ENCODE measurements at regions not wholly inside any gene's neighbourhood (a gene's known extent, or its start where the extent isn't known, plus 50 kb on each side); places are given as distances from the start of the nearest gene placed in this dataset.

DNA sequence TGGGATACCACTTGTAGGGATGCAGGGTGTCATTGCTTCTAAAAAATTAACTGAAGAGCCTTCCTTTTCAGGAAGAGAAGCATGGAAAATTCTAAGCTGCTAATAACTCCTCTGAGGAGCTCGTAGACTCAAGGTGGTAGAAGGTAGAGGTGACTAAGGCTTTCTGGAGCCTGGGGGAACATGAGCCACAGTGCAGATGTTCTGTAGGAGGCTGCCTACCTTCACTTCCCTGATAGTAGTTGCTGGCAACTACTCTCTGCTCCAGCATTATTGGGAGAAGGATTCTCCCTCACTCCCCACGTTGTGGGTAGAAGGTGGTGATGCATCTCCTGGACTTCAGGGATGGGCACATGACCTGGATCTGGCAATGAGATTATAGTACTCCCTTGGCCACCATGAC is 86.7 kb upstream of the STARD4 start:
- TF ChIP-seq FOS (IDR thresholded peaks at IDR 0.05; ENCODE audit: borderline replicate concordance, extremely low read depth, insufficient read length), result no peak
- no peak for TF ChIP-seq RFX5 (IDR thresholded peaks at IDR 0.05; ENCODE audit: low read depth, low read length)
- no peak for TF ChIP-seq SIX5 (IDR thresholded peaks at IDR 0.05; ENCODE audit: low read depth, low read length, severe bottlenecking)
- TF ChIP-seq JUND (IDR thresholded peaks at IDR 0.05; ENCODE audit: low read depth, low read length), result no peak
- TF ChIP-seq TAF1 (IDR thresholded peaks at IDR 0.05; ENCODE audit: borderline replicate concordance, low read depth, low read length), result no peak
- TF ChIP-seq, protein P1, sequence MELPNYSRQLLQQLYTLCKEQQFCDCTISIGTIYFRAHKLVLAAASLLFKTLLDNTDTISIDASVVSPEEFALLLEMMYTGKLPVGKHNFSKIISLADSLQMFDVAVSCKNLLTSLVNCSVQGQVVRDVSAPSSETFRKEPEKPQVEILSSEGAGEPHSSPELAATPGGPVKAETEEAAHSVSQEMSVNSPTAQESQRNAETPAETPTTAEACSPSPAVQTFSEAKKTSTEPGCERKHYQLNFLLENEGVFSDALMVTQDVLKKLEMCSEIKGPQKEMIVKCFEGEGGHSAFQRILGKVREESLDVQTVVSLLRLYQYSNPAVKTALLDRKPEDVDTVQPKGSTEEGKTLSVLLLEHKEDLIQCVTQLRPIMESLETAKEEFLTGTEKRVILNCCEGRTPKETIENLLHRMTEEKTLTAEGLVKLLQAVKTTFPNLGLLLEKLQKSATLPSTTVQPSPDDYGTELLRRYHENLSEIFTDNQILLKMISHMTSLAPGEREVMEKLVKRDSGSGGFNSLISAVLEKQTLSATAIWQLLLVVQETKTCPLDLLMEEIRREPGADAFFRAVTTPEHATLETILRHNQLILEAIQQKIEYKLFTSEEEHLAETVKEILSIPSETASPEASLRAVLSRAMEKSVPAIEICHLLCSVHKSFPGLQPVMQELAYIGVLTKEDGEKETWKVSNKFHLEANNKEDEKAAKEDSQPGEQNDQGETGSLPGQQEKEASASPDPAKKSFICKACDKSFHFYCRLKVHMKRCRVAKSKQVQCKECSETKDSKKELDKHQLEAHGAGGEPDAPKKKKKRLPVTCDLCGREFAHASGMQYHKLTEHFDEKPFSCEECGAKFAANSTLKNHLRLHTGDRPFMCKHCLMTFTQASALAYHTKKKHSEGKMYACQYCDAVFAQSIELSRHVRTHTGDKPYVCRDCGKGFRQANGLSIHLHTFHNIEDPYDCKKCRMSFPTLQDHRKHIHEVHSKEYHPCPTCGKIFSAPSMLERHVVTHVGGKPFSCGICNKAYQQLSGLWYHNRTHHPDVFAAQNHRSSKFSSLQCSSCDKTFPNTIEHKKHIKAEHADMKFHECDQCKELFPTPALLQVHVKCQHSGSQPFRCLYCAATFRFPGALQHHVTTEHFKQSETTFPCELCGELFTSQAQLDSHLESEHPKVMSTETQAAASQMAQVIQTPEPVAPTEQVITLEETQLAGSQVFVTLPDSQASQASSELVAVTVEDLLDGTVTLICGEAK (IDR thresholded peaks at IDR 0.05; ENCODE audit: borderline replicate concordance), result no peak
- TF ChIP-seq, protein P2, sequence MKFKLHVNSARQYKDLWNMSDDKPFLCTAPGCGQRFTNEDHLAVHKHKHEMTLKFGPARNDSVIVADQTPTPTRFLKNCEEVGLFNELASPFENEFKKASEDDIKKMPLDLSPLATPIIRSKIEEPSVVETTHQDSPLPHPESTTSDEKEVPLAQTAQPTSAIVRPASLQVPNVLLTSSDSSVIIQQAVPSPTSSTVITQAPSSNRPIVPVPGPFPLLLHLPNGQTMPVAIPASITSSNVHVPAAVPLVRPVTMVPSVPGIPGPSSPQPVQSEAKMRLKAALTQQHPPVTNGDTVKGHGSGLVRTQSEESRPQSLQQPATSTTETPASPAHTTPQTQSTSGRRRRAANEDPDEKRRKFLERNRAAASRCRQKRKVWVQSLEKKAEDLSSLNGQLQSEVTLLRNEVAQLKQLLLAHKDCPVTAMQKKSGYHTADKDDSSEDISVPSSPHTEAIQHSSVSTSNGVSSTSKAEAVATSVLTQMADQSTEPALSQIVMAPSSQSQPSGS (IDR thresholded peaks at IDR 0.05; ENCODE audit: low read length), result no peak
- no peak for TF ChIP-seq BCL11A (IDR thresholded peaks at IDR 0.05; ENCODE audit: low read depth, low read length)
- TF ChIP-seq IKZF2 (IDR thresholded peaks at IDR 0.05), result no peak
- TF ChIP-seq NR2C2 (IDR thresholded peaks at IDR 0.05; ENCODE audit: borderline replicate concordance, control insufficient read depth, insufficient read length, low read depth), result no peak
- TF ChIP-seq PBX3 (IDR thresholded peaks at IDR 0.05; ENCODE audit: insufficient replicate concordance, low read depth, low read length), result no peak
- no peak for TF ChIP-seq EED (IDR thresholded peaks at IDR 0.05; ENCODE audit: low read depth)
- no peak for TF ChIP-seq CHD4 (IDR thresholded peaks at IDR 0.05)
- TF ChIP-seq MTA2 (IDR thresholded peaks at IDR 0.05; ENCODE audit: low read depth), result no peak
- no peak for TF ChIP-seq KDM1A (IDR thresholded peaks at IDR 0.05; ENCODE audit: borderline replicate concordance)
- TF ChIP-seq EP300 (IDR thresholded peaks at IDR 0.05; ENCODE audit: borderline replicate concordance in 1 of 2, control insufficient read depth in 1 of 2, low read depth in 2 of 2, low read length in 2 of 2), result no peak
- DNase-seq (ENCODE audit: low read depth, low spot score), result no peak
- 3% methylated on average over 2 of the region's 2 CpGs for WGBS (ENCODE audit: insufficient coverage, insufficient replicate concordance, low lambda C conversion rate, missing lambda C conversion rate)

More for the DNA sequence above, 86.7 kb upstream of the STARD4 start:
- BruUV-seq (replicated peaks), result no TSS peak
- SMC1A ChIA-PET (ENCODE audit: uncharacterized antibody, unreplicated experiment), result interaction anchor here (1.0 to 1.8 kb wide), 3 partner anchors 18 to 548 kb away, joined by 3 to 6 read pairs (median 3); no protein-coding TSS in a partner anchor
- RAD21 ChIA-PET (ENCODE audit: unreplicated experiment), result no interaction called here
- FAIRE-seq (no peak), ATAC-seq (no peak)
- no peak overlapping the region for H3K9ac ChIP-seq (ENCODE audit: control insufficient read depth, insufficient read depth, low read length)
- H3K4me1 ChIP-seq (ENCODE audit: control insufficient read depth, insufficient read depth, low read length), result no peaks in the 10 kb centered on the region
- H3K27ac ChIP-seq (ENCODE audit: control insufficient read depth, insufficient read depth), result no peak overlapping the region
- H4K20me1 ChIP-seq (ENCODE audit: control insufficient read depth, insufficient read depth), result no peaks in the 10 kb centered on the region
- in situ Hi-C loops (cut with MboI) (no loop called here), intact Hi-C loops (cut with micrococcal nuclease; ENCODE audit: unreplicated experiment) (no loop called here)
- POLR2A ChIA-PET, result no interaction called here
- no peaks in the 10 kb centered on the region for H3K27me3 ChIP-seq (replicated peaks in 1 of 2; ENCODE audit: control insufficient read depth in 2 of 2, insufficient read depth in 2 of 2, low read length in 1 of 2)
- no peak overlapping the region for H2AFZ ChIP-seq (ENCODE audit: control insufficient read depth, low read depth, low read length)
- H3K9me3 ChIP-seq (replicated peaks; ENCODE audit: control insufficient read depth, insufficient read depth, low read length), result no peaks in the 10 kb centered on the region; the same call in 2 of the 3 replicates
- H3K4me2 ChIP-seq (ENCODE audit: control insufficient read depth, insufficient read depth), result no peak overlapping the region
- no peaks in the 10 kb centered on the region for H3K79me2 ChIP-seq (ENCODE audit: control insufficient read depth, insufficient read depth, low read length)
- no peaks in the 10 kb centered on the region for H3K36me3 ChIP-seq (ENCODE audit: control insufficient read depth in 2 of 2, insufficient read depth in 2 of 2, low read length in 1 of 2)
- no peak overlapping the region for H3K4me3 ChIP-seq
- CTCF ChIA-PET, result interaction anchor here (1.3 kb wide), 1 partner anchor 68 kb away, joined by 4 read pairs; no protein-coding TSS in a partner anchor
